ENCODE measurements at regions not wholly inside any gene's neighbourhood (a gene's known extent, or its start where the extent isn't known, plus 50 kb on each side); places are given as distances from the start of the nearest gene placed in this dataset.
"Not testable (repeated sequence)": the region's sequence is repeated elsewhere in the genome, so short reads cannot be mapped to it uniquely, and the experiment has no call there.

DNA sequence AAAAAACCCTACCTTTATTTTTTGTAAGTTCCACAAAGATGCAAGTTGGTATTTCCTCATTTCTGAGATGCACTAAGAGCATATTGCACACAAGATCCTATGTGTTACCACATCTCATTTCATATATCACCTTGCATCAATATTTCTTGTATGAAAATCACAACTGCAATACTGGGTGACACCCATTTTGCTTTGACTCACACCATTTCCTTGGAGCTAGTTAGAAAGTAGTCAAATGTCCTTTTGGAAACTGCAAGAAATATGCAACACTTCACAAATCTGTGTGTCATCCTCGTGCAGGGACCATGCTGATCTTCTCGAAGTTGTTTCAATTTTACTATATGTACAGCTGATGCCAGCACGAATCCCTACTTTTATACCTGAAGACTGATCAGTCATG, 94.6 kb upstream of the ACBD5 start:
- not testable (repeated sequence) for DNase-seq

DNA sequence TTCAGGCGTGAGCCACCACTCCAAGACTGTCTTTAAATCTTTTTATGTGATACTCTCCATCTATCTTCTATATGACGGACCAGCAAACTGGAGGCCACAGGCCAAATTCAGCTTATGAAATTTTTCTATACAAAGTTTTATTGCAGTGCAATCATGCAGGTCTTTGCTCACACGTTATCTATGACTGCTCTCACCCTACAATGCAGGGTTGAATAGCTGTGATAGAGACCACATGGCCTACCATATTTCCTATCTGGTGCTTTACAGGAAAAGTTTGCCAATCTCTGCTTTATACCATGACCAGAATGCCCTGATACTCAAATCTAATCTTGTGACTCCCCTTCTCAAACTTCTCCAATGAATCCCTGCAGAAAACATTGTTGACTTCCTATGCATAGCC, 89.5 kb upstream of the ACBD5 start:
- no peak for DNase-seq

DNA sequence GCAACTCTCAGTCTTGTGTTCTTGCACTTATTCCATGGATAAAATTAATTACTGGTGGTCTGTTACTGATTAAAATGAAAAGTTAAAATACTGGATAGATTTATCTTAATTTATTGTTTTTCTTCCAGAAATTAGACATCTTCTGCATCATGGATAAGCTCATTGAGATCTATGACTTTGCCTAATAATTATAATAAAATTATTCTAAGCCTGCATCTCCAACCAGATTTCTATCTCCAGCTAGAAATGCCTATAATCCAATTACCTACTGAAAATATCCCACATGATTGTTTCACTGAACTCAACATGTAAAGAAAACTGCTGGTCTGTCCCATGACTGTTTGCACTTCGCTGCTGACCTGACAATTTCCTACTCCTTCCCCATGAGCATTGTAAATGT, 88.3 kb upstream of the ACBD5 start:
- no peak for DNase-seq

DNA sequence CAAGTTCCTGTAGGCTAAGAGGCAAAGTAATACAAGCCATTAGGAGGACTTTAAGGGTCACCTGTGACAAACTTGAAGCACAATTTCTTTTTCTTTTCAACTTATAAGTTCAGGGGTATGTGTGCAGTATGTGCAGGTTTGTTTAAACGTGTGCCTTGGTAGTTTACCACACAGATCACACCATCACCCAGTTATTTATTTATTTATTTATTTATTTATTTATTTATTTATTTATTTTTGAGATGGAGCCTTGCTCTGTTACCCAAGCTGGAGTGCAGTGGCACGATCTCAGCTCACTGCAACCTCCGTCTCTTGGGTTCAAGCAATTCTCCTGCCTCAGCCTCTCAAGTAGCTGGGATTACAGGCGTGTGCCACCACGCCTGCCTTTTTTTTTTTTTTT, 86.2 kb upstream of the ACBD5 start:
- not testable (repeated sequence) for DNase-seq

DNA sequence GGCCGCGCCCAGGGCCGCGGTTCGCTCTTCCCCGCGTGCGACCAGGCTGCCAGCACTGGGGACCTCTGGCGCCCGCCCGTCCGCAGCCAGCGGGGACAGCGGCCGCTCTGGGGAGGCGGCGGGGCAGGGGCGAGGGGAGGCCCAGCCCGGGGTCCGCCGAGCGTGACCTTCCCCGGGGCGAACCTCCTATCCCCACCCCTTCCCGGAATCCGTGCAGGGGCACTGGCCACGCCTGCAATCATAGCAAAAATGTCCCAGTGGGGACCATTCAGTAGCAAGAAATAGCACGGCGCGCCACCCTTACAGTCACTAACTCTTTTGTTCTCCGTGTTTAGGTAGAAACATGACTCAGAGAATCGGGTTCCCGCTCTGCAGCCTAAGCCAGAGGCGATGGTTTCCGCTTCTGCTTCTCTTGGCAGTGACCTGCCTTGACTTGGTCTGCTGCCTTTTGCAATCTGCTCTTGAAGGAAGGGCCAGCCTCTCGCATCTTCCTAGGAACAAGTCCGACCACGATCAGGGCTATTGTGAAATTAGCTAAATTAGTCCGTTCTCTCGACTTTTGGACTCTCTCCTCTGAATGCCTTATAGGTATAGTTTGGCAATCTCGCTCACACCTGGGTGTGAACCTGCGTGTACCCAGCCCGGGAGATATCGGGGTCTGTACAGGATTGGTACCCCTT, 79.3 kb upstream of the ACBD5 start:
- DNase-seq: peak; percentile 57

DNA sequence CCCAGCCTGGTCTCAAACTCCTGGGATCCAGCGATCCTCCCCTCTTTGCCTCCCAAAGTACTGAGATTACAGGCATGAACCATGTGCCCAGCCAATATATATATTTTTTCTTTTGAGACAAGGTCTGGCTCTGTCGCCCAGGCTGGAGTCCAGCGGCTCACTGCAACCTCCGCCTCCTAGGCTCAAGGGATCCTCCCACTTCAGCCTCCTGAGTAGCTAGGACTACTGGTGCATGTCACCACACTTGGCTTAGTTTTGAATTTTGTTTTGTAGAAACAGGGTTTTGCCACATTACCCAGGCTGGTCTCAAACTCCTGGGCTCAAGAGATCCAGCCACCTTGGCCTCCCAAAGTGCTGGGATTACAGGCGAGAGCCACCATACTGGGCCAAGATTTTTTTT, 78.5 kb upstream of the ACBD5 start:
- not testable (repeated sequence) for DNase-seq

DNA sequence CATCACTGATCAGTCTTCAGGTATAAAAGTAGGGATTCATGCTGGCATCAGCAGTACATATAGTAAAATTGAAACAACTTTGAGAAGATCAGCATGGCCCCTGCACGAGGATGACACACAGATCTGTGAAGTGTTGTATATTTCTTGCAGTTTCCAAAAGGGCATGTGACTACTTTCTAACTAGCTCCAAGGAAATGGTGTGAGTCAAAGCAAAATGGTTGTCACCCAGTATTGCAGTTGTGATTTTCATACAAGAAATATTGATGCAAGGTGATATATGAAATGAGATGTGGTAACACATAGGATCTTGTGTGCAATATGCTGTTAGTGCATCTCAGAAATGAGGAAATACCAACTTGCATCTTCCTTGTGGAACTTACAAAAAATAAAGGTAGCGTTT, 74.5 kb upstream of the ACBD5 start:
- DNase-seq: peak; percentile 15

DNA sequence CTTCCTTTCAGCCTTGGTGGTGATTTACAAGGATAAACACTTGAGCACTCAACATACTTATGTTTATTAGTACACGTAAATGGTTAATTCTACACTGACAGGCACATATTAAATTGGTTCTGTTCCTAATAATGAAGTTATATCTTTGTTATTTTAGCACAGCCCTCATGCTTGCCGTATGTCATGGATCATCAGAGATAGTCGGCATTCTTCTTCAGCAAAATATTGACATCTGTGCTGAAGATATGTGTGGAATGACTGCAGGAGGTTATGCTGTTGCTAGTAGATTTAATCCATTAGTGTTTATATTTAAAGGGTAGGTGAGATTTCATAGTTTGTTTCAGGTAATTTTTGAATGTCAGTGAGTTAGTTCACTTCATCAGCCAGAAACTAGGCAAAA, 73.0 kb upstream of the ACBD5 start:
- not testable (repeated sequence) for DNase-seq

DNA sequence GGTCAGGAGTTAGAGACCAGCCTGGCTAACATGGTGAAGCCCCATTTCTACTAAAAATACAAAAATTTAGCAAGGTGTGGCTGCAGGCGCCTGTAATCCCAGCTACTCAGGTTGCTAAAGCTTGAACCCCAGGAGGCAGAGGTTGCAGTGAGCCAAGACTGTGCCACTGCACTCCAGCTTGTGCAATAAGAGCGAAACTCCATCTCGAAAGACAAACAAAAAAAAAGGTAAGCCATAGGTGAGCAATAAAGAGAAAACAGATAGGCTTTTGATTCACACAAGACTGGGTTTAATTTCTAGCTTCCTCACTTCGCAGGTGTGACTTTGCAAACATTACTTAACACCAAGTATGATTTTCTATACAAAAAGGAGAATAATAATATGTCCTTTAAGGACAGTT, 72.3 kb upstream of the ACBD5 start:
- no peak for DNase-seq

DNA sequence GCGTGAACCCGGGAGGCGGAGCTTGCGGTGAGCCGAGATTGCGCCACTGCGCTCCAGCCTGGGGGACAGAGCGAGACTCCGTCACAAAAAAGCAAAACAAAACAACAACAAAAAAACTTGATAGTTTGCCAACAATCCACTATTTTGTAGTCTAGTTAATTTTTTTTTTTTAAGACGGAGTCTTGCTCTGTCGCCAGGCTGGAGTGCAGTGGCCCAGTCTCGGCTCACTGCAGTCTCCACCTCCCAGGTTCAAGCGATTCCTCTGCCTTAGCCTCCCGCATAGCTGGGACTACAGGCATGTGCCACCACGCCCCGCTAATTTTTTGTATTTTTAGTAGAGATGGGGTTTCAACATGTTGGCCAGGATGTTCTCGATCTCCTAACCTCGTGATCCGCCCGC, 71.2 kb upstream of the ACBD5 start:
- DNase-seq: not testable (repeated sequence)

DNA sequence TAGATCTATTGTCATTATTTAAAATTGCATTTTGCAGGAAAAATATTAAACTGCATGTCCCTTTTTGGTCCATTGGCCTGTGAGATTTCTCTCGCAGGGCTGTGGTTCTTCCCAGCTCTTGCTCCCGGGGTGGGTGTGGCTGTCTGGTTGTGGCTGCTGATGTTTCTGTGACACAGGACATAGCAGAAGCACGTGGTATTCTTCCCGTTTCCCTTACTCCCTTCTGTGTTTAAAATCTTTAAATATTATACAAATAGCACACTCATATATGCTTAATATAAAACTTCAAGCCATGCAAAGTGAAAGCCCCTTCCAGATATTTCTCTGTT, 57.9 kb upstream of the ACBD5 start:
- not testable (repeated sequence) for DNase-seq

DNA sequence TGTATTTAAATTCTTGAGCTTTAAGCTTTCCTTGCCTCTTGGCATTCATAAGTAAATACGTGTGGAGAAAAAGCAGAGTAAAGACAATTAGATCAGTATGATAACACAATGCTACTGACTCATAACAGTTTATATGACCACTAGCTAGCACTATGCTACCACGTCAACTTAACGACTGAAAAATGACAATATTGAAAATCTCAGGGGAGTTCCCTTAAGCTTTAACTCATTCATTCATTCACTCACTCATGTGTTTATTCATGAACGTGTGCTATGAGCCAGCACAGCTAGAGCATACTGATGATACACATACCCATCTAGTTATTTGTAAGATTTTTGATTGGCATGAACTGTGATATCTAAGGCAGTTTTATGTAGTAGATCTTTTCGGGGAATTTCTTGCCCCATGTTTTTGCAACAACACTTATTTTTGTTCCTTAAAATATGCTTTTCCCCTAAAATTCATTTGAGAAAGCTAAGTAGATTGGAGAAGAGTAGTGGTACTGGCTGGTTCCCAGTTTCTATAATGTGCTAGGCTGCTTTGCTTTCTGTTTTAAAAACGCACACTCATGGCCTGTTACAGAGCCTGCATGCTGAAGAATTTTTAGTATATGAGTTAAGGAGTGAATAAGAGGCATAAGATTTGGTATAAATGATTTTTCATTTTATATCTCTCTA, 57.4 kb upstream of the ACBD5 start:
- no peak for DNase-seq

DNA sequence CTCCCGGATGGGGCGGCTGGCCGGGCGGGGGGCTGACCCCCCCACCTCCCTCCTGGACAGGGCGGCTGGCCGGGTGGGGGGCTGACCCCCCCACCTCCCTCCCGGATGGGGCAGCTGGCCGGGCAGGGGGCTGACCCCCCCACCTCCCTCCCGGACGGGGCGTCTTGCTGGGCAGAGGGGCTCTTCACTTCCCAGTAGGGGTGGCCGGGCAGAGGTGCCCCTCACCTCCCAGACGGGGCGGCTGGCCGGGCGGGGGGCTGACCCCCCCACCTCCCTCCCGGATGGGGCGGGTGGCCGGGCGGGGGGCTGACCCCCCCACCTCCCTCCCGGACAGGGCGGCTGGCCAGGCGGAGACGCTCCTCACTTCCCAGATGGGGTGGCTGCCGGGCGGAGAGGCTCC, 55.7 kb upstream of the ACBD5 start:
- DNase-seq: not testable (repeated sequence)

DNA sequence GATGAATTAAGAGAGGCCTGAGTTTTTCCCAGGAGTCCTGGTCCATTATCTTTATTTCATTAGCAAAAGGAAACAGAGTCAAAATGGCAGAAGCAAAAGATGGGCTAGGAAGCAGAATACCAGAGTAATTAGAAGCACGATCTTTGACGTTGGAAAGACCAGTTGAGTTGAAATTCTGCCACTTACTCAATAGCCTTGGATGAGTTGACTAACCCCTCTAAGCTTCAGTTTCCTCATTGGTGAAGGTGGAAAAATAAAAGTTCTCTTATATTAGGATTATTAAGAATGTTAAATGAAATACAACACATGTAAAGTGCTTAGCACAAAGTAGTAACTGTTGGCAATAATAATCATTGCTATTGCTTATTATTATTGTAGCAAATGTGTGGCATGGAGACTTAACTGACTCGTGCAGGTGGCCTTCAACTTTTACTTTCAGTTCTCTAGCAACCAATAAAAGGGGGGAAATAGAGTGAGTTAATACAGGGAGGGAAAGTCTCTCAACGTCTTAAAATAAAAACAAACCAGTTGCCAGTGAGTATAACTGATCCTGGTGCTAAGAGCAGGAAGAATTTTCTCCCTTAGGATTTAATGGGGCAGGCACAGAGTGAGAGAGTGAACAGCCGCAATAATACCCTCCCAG, 50.8 kb upstream of the ACBD5 start:
- DNase-seq: not testable (repeated sequence)

Data from stimulated activated CD4-positive, alpha-beta T cell treated with anti-CD3 and anti-CD28 coated beads, Interleukin-15, amount 100 ng/mL, for 24 hours (primary cell).